ENCODE measurements at regions not wholly inside any gene's neighbourhood (a gene's known extent, or its start where the extent isn't known, plus 50 kb on each side); places are given as distances from the start of the nearest gene placed in this dataset.

DNA sequence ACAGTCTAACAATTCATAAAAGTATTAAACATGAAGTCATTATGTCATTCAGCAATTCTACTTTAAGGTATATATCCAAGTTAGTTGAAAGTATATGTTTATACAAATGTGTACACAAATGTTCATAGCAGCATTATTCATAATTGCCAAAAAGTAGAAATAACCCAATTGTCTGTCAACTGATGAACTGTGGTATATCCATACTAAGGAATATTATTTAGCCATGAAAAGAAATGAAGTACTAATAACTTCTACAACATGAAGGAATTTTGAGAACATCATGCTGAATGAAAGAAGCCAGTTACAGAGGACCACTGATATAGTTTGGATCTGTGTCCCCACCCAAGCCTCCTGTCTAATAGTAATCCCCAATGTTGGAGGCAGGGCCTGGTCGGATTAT is 224.3 kb downstream of the SPATA31D1 start:
- intact Hi-C loops (cut with micrococcal nuclease): no loop called here
- no peaks in the 10 kb centered on the region for H3K9me2 ChIP-seq (ENCODE audit: insufficient read depth)
- RAD21 ChIA-PET (ENCODE audit: low non-redundant PET in 1 of 2, low total read pairs in 2 of 2, uncharacterized antibody in 2 of 2, unreplicated experiment in 2 of 2): no interaction called here
- H3K9ac ChIP-seq (ENCODE audit: low read length): no peak overlapping the region
- H3K4me3 ChIP-seq (replicated peaks in 1 of 2; ENCODE audit: low read depth in 1 of 2, low read length in 2 of 2): no peak overlapping the region
- CTCF ChIA-PET: no interaction called here
- H3K27me3 ChIP-seq (ENCODE audit: insufficient read depth, low read length): no peaks in the 10 kb centered on the region
- ATAC-seq (no peak), DNase-seq (ENCODE audit: low read depth, low spot score) (no peak)
- POLR2A ChIA-PET: no interaction called here
- no peaks in the 10 kb centered on the region for H3K79me2 ChIP-seq (ENCODE audit: insufficient read depth, low read length)
- no TSS peak for BruUV-seq (replicated peaks)
- no peaks in the 10 kb centered on the region for H3K36me3 ChIP-seq (ENCODE audit: control insufficient read depth in 1 of 2, insufficient read depth in 2 of 2, low read length in 2 of 2)
- no peaks in the 10 kb centered on the region for H3K9me3 ChIP-seq (ENCODE audit: control insufficient read depth in 1 of 2, insufficient read depth in 1 of 2, low read depth in 1 of 2, low read length in 2 of 2)
- no peak overlapping the region for H3K4me2 ChIP-seq (ENCODE audit: low read length)
- TF ChIP-seq SP1 (IDR thresholded peaks at IDR 0.05; ENCODE audit: low read depth): no peak
- no peak for TF ChIP-seq POLR2A (IDR thresholded peaks at IDR 0.05; ENCODE audit: borderline replicate concordance, extremely low read depth, insufficient read depth, insufficient read length)
- no peak for TF ChIP-seq CEBPB (IDR thresholded peaks at IDR 0.05; ENCODE audit: low read depth)
- no peak for TF ChIP-seq EZH2phosphoT487 (IDR thresholded peaks at IDR 0.05; ENCODE audit: borderline replicate concordance)
- TF ChIP-seq ELF1 (IDR thresholded peaks at IDR 0.05; ENCODE audit: borderline replicate concordance, low read depth): no peak
- H3K27ac ChIP-seq (ENCODE audit: low read depth, low read length): no peak overlapping the region
- H3K4me1 ChIP-seq (ENCODE audit: control insufficient read depth in 1 of 2, insufficient read depth in 2 of 2, low read length in 2 of 2): no peaks in the 10 kb centered on the region
- no peaks in the 10 kb centered on the region for H4K20me1 ChIP-seq (ENCODE audit: insufficient read depth)
- H2AFZ ChIP-seq (ENCODE audit: low read depth, low read length, poor library complexity, severe bottlenecking): no peak overlapping the region

DNA sequence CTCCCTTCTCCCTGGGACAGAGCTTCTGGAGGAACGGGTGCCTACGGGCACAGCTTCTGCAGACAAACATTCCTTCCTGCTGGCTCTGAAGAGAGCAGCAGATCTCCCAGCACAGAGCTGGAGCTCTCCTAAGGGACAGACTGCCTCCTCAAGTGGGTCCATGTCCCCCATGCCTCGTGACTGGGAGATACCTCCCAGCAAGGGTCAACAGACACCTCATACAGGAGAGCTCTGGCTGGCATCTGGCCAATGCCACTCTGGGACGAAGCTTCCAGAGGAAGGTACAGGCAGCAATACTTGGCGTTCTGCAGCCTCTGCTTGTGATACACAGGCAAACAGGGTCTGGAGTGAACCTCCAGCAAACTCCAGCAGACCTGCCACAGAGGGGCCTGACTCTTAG is 227.9 kb downstream of the SPATA31D1 start:
- intact Hi-C loops (cut with micrococcal nuclease): no loop called here

More for the DNA sequence above, 227.9 kb downstream of the SPATA31D1 start:
- no peaks in the 10 kb centered on the region for H3K9me2 ChIP-seq (ENCODE audit: insufficient read depth)
- POLR2A ChIA-PET: no interaction called here
- H3K9ac ChIP-seq (ENCODE audit: low read length): no peak overlapping the region
- no peak overlapping the region for H2AFZ ChIP-seq (ENCODE audit: low read depth, low read length, poor library complexity, severe bottlenecking)
- no peak for DNase-seq (ENCODE audit: low read depth, low spot score)
- H3K27ac ChIP-seq (ENCODE audit: low read depth, low read length): no peak overlapping the region
- H3K9me3 ChIP-seq (ENCODE audit: control insufficient read depth in 1 of 2, insufficient read depth in 1 of 2, low read depth in 1 of 2, low read length in 2 of 2): no peaks in the 10 kb centered on the region
- H3K27me3 ChIP-seq (ENCODE audit: insufficient read depth, low read length): no peaks in the 10 kb centered on the region
- no peaks in the 10 kb centered on the region for H3K79me2 ChIP-seq (ENCODE audit: insufficient read depth, low read length)
- no peaks in the 10 kb centered on the region for H4K20me1 ChIP-seq (ENCODE audit: insufficient read depth)
- CTCF ChIA-PET: no interaction called here
- RAD21 ChIA-PET (ENCODE audit: low non-redundant PET in 1 of 2, low total read pairs in 2 of 2, uncharacterized antibody in 2 of 2, unreplicated experiment in 2 of 2): no interaction called here
- no peaks in the 10 kb centered on the region for H3K36me3 ChIP-seq (ENCODE audit: control insufficient read depth in 1 of 2, insufficient read depth in 2 of 2, low read length in 2 of 2)
- no TSS peak for BruUV-seq (replicated peaks)
- no peaks in the 10 kb centered on the region for H3K4me1 ChIP-seq (ENCODE audit: control insufficient read depth in 1 of 2, insufficient read depth in 2 of 2, low read length in 2 of 2)
- ATAC-seq: no peak
- H3K4me3 ChIP-seq (replicated peaks in 1 of 2; ENCODE audit: low read depth in 1 of 2, low read length in 2 of 2): no peak overlapping the region
- TF ChIP-seq, protein P1, sequence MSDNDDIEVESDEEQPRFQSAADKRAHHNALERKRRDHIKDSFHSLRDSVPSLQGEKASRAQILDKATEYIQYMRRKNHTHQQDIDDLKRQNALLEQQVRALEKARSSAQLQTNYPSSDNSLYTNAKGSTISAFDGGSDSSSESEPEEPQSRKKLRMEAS (IDR thresholded peaks at IDR 0.05): no peak
- TF ChIP-seq EGR1 (IDR thresholded peaks at IDR 0.05; ENCODE audit: low read depth): no peak
- no peak for TF ChIP-seq FOSL1 (IDR thresholded peaks at IDR 0.05; ENCODE audit: low read depth)
- TF ChIP-seq POLR2AphosphoS5 (IDR thresholded peaks at IDR 0.05; ENCODE audit: low read depth, low read length): no peak
- TF ChIP-seq SP1 (IDR thresholded peaks at IDR 0.05; ENCODE audit: low read depth): no peak
- no peak for TF ChIP-seq EZH2 (IDR thresholded peaks at IDR 0.05)
- TF ChIP-seq POLR2A (IDR thresholded peaks at IDR 0.05; ENCODE audit: borderline replicate concordance, extremely low read depth, insufficient read depth, insufficient read length): no peak
- no peak for TF ChIP-seq CBX3 (IDR thresholded peaks at IDR 0.05; ENCODE audit: low read depth)
- no peak for TF ChIP-seq JUND (IDR thresholded peaks at IDR 0.05)
- no peak for TF ChIP-seq SRF (IDR thresholded peaks at IDR 0.05; ENCODE audit: low read depth)
- TF ChIP-seq TCF7L2 (IDR thresholded peaks at IDR 0.05; ENCODE audit: borderline replicate concordance, extremely low read depth, insufficient read depth, insufficient read length): no peak
- TF ChIP-seq SIN3A (IDR thresholded peaks at IDR 0.05; ENCODE audit: low read depth): no peak
- TF ChIP-seq CEBPB (IDR thresholded peaks at IDR 0.05; ENCODE audit: low read depth): no peak
- no peak for TF ChIP-seq ZNF274 (IDR thresholded peaks at IDR 0.05; ENCODE audit: low read depth, low read length)
- no peak for TF ChIP-seq ZFX (IDR thresholded peaks at IDR 0.05)
- TF ChIP-seq YY1 (IDR thresholded peaks at IDR 0.05; ENCODE audit: extremely low read depth, insufficient replicate concordance, low read depth, low read length): no peak
- TF ChIP-seq EZH2phosphoT487 (IDR thresholded peaks at IDR 0.05; ENCODE audit: borderline replicate concordance): no peak
- no peak for TF ChIP-seq RAD21 (IDR thresholded peaks at IDR 0.05; ENCODE audit: low read depth)
- TF ChIP-seq, protein P2, sequence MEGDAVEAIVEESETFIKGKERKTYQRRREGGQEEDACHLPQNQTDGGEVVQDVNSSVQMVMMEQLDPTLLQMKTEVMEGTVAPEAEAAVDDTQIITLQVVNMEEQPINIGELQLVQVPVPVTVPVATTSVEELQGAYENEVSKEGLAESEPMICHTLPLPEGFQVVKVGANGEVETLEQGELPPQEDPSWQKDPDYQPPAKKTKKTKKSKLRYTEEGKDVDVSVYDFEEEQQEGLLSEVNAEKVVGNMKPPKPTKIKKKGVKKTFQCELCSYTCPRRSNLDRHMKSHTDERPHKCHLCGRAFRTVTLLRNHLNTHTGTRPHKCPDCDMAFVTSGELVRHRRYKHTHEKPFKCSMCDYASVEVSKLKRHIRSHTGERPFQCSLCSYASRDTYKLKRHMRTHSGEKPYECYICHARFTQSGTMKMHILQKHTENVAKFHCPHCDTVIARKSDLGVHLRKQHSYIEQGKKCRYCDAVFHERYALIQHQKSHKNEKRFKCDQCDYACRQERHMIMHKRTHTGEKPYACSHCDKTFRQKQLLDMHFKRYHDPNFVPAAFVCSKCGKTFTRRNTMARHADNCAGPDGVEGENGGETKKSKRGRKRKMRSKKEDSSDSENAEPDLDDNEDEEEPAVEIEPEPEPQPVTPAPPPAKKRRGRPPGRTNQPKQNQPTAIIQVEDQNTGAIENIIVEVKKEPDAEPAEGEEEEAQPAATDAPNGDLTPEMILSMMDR (IDR thresholded peaks at IDR 0.05 in 2 of 3, conservative IDR thresholded peaks at IDR 0.05 in 1 of 3; ENCODE audit: borderline replicate concordance in 1 of 3, insufficient read depth in 1 of 3, low read depth in 2 of 3, low read length in 2 of 3): no peak
- H3K4me2 ChIP-seq (ENCODE audit: low read length): no peak overlapping the region
